ENCODE measurements at regions not wholly inside any gene's neighbourhood (a gene's known extent, or its start where the extent isn't known, plus 50 kb on each side); places are given as distances from the start of the nearest gene placed in this dataset.

DNA sequence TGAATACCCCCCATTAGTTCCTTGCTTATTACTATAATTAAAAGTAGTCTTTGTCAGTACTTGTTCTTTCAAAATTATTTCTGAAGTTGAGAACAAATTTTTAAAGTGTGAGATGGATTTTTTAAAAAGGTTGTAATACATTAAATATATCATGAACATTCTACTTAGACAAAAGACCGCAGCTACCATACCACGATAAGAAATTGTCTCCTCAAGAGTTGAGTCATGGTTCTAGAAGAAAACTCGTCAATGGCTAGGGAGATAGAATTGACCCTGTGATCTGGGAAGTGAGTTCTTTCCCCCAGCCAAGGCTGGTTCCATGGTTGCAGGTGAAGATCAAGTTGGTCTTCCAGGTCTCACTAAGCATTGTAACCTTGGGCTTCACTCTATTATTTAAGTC is 67.8 kb upstream of the ACYP2 start:
- Histone ChIP-seq H3K4me3 (no peak overlapping the region), H3K27me3 (no peaks in the 10 kb centered on the region), H3K9me3 (no peaks in the 10 kb centered on the region), H3K4me1 (no peaks in the 10 kb centered on the region), H3K36me3 (replicated peaks in 1 of 2; ENCODE audit: insufficient read depth in 1 of 2, low read depth in 2 of 2) (no peaks in the 10 kb centered on the region), H3K27ac (no peak overlapping the region)
- intact Hi-C loops (cut with DNase I) = no loop called here
- WGBS, 2 donors = 68 to 77% methylated on average over 3 of the region's 3 CpGs
- ATAC-seq = no peak
- TF ChIP-seq POLR2A (IDR thresholded peaks at IDR 0.05) = no peak
- TF ChIP-seq, protein P1, sequence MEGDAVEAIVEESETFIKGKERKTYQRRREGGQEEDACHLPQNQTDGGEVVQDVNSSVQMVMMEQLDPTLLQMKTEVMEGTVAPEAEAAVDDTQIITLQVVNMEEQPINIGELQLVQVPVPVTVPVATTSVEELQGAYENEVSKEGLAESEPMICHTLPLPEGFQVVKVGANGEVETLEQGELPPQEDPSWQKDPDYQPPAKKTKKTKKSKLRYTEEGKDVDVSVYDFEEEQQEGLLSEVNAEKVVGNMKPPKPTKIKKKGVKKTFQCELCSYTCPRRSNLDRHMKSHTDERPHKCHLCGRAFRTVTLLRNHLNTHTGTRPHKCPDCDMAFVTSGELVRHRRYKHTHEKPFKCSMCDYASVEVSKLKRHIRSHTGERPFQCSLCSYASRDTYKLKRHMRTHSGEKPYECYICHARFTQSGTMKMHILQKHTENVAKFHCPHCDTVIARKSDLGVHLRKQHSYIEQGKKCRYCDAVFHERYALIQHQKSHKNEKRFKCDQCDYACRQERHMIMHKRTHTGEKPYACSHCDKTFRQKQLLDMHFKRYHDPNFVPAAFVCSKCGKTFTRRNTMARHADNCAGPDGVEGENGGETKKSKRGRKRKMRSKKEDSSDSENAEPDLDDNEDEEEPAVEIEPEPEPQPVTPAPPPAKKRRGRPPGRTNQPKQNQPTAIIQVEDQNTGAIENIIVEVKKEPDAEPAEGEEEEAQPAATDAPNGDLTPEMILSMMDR (IDR thresholded peaks at IDR 0.05) = no peak
- no peak for DNase-seq

DNA sequence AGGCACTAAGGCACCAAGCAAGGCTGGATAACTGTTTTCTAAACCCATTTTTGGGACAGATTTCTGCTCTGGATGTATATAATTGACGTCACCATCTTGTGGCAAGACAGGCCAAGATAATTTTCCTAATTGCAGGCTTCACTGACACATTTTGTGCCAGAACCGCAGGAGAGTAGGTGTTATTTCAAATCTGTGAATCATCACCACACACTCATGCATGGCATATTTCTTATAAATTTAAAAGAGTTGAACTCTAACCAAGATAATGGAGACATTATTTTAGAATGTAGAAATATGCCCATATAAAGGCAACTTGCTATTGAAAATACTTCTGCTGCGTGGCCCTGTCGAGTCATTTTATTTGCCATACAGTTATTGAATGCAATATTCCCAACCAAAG is 68.3 kb upstream of the ACYP2 start:
- 92 to 95% methylated on average over 4 of the region's 4 CpGs for WGBS, 2 donors
- no peak for ATAC-seq
- TF ChIP-seq, protein P1 (IDR thresholded peaks at IDR 0.05) = no peak
- TF ChIP-seq POLR2A (IDR thresholded peaks at IDR 0.05) = no peak

GRCh38 chr2:54042897-54043620 is 72.3 kb upstream of the PSME4 start:
- ATAC-seq = no peak
- H3K4me1 ChIP-seq = no peaks in the 10 kb centered on the region
- WGBS, 2 donors = 78 to 82% methylated on average over 2 of the region's 2 CpGs
- no peak overlapping the region for H3K4me3 ChIP-seq
- peak overlapping the region in 3 of 4 donors; percentile 10 to 42 (median 39) for H3K27ac ChIP-seq
- no peak for DNase-seq
- no peaks in the 10 kb centered on the region for H3K9me3 ChIP-seq
- TF ChIP-seq POLR2A (IDR thresholded peaks at IDR 0.05) = no peak
- TF ChIP-seq, protein P1 (IDR thresholded peaks at IDR 0.05) = no peak
- no peaks in the 10 kb centered on the region for H3K27me3 ChIP-seq
- H3K36me3 ChIP-seq (replicated peaks in 1 of 2; ENCODE audit: insufficient read depth in 1 of 2, low read depth in 2 of 2) = no peaks in the 10 kb centered on the region
- intact Hi-C loops (cut with DNase I) = no loop called here

More for the DNA sequence above, 68.3 kb upstream of the ACYP2 start:
- H3K4me1 ChIP-seq = no peaks in the 10 kb centered on the region
- no peak overlapping the region for H3K27ac ChIP-seq
- H3K27me3 ChIP-seq = no peaks in the 10 kb centered on the region
- DNase-seq = no peak
- intact Hi-C loops (cut with DNase I) = no loop called here
- no peaks in the 10 kb centered on the region for H3K9me3 ChIP-seq
- H3K36me3 ChIP-seq (replicated peaks in 1 of 2; ENCODE audit: insufficient read depth in 1 of 2, low read depth in 2 of 2) = no peaks in the 10 kb centered on the region
- H3K4me3 ChIP-seq = no peak overlapping the region

DNA sequence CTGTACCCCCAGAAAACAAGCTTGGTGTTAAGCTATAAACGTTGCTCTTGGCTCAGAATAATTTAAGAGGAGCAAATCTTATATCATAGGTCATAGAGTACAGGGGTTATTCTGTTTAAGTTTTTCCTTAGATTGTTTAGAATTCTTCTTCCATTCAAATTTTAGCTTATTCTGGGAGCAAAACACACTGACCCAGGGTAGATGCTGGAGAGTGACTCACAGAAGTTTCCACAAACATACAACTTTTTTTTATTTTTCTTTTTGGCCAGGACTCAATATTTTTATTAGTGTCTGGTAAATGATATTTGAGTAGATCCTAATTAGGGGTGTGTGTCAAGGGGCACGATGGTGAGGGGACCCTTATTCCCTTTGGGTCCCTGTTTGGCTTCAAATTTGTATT is 71.5 kb upstream of the PSME4 start:
- WGBS, 2 donors = 75 to 78% methylated on average over 2 of the region's 2 CpGs
- DNase-seq (no peak), ATAC-seq (no peak)
- Histone ChIP-seq H3K27me3 (no peaks in the 10 kb centered on the region), H3K4me1 (no peaks in the 10 kb centered on the region), H3K36me3 (replicated peaks in 1 of 2; ENCODE audit: insufficient read depth in 1 of 2, low read depth in 2 of 2) (no peaks in the 10 kb centered on the region), H3K4me3 (no peak overlapping the region), H3K27ac (peak overlapping the region in 1 of 4 donors; percentile 42), H3K9me3 (no peaks in the 10 kb centered on the region)
- TF ChIP-seq, protein P1 (IDR thresholded peaks at IDR 0.05) = no peak
- TF ChIP-seq POLR2A (IDR thresholded peaks at IDR 0.05) = no peak
- intact Hi-C loops (cut with DNase I) = no loop called here

GRCh38 chr2:54041135-54041534 is 70.3 kb upstream of the PSME4 start:
- Histone ChIP-seq H3K27me3 (no peaks in the 10 kb centered on the region), H3K9me3 (no peaks in the 10 kb centered on the region), H3K27ac (no peak overlapping the region), H3K4me3 (no peak overlapping the region), H3K4me1 (no peaks in the 10 kb centered on the region), H3K36me3 (replicated peaks in 1 of 2; ENCODE audit: insufficient read depth in 1 of 2, low read depth in 2 of 2) (no peaks in the 10 kb centered on the region)
- no peak for DNase-seq
- no peak for ATAC-seq
- no peak for TF ChIP-seq POLR2A (IDR thresholded peaks at IDR 0.05)
- TF ChIP-seq, protein P1 (IDR thresholded peaks at IDR 0.05) = no peak
- intact Hi-C loops (cut with DNase I) = no loop called here
- WGBS, 2 donors = 89 to 97% methylated on average over 4 of the region's 4 CpGs

Measured in body of pancreas (tissue), 4 donors.